Embryonic facial prominence (tissue), 1 donor: ENCODE measurements at regions not wholly inside any gene's neighbourhood (a gene's known extent, or its start where the extent isn't known, plus 50 kb on each side); places are given as distances from the start of the nearest gene placed in this dataset.
"Not testable (repeated sequence)": the region's sequence is repeated elsewhere in the genome, so short reads cannot be mapped to it uniquely, and the experiment has no call there.

Experiments used
- DNase-seq: peaks from one replicate; pipeline ENCODE4 v3.0.0-alpha.2; 2016; ENCODE audit errors: extremely low spot score

DNA sequence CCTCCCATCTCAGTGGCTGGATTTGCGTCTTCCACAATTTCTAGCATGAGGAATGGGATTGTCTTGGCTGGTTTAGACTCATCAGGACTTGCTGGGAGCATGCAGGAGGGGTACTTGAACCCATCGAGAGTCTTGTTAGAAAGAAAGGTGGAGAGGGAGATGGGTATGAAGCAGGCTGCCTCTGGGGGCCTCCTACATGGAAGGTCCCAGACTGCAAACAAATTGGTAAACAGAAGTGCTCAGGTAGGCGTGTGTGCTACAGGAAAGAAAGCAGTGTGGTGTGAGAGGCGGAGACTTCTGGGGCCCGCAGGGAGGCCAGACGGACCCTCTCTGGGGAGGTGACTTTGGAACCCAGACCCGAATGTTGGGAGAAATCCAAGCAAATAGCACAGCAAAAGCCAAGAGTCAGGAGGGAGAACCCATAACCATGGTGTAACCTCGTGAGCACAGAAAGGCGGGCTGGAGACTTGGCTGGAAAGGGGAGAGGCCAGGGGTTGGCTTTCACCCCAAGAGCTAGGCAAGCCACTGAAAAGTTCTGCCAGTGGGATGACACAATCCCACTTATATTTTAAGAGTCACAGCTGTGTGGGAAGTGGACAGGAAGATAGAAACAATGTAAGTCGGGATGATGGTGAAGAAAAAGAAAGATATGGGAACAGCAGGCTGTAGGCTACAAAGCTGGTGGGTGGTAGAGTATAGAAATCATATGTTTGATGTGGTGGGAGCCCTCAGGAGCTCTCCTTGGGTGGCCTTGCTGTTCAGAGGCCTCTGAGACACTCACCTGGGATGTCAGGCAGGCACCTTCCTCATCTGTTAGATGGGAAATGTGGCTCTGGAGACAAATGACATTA is 130.1 kb upstream of the PRR20G start:
- DNase-seq, result no peak

DNA sequence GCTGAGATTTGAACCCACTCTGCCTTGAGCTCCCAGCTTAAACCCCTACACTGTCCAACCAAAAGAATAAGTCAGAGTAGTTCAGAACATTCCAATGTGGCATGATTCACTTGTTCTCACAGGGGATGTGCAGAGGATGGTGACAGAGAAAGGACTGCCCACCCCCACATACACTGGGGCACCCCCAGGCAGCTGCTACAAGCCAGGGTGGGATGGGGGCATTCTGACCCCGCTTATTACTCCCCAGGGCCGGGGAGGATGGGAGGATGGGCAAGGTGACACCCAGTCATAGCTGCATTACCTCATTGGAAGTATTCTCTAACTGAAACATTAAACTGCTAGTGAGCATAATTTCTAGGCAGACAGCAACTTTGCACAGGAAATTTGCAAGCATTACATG is 126.0 kb upstream of the PRR20G start:
- no peak for DNase-seq

DNA sequence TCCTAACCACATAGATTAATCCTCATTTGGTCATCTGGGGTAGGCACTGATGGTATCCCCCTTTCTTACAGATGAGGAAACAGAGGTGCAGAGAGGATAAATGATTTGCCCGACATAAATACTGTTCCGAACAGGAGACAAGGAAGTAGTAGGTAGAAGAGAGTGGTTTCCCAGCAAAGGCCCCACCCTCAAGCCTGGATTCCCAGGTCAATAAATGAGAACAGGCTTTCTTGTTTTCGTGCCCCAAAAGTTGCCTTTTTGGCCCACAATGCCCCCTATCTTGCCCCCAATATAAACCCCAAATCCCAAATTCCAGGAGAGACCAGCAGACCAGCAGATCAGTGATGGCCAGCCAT is 125.5 kb upstream of the PRR20G start:
- DNase-seq, result no peak

DNA sequence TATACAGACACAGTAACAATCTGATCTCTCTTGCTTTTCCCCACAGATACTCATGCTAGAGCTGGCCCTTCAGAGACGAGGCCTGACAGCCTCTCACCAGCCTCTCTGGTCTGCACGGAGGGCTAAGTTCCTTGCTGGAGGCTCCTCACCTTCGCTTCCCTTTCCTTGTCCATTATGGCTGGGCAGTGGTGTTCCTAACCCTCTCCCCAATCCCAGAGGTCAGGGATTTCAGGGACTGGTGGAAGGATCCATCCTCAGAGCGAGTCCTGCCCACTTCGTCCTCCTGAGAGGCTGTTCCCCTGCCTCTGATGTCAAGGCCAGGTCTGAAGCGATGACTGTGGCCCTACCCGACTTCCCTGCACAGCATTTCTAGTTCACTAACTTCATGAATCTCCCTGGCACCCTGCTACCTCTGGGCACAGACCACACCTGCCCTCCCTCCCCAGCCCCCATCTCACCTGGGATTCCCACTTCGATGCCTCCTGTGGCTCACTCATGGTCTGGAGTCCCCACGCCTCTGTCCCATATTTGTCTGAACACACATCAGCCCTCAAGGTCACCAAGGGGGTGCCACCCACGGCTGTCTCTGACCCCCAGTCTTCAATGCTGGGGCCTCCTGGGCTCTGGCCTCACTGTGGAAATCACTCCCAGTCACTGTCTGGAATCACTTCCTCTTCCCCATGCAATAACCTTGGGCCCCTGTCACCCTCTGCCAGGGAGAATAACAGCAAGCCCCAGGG is 124.9 kb upstream of the PRR20G start:
- DNase-seq, result no peak

DNA sequence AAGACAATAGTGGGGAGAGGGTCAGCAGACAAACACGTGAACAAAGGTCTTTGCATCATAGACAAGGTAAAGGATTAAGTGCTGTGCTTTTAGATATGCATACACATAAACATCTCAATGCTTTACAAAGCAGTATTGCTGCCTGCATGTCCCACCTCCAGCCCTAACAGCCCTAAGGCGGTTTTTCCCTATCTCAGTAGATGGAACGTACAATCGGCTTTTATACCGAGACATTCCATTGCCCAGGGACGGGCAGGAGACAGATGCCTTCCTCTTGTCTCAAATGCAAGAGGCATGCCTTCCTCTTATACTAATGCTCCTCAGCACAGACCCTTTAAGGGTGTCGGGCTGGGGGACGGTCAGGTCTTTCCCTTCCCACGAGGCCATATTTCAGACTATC is 124.0 kb upstream of the PRR20G start:
- DNase-seq, result not testable (repeated sequence)

DNA sequence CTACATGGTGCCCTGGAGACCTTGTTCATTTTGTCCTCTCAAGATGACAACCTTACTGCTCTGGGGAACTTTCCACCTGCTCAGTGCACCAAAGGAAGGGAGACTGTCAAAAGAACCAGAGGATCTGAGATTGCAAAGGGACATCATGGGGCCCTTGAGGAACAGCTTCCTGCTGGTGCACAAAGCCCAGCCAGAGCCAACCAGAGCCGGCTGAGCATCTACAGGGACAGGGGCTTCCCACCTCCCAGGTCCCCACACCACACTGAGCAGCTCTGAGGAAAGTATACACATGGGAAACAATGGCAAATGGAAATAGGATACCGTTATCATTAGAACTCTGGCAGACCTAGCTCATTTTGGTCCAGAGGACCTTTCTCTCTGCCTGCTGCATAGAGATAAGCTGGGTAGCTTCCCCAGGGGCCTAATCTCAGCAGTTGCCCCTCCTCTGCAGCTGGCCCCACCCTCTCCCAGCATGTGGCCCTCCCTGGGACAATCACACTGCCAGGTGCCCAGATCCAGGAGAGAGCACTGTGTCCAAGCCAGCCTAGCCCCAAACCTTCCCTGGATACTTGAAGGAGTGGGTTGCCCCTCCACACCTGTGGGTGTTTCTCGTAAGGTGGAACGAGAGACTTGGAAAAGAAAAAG is 123.4 kb upstream of the PRR20G start:
- no peak for DNase-seq

DNA sequence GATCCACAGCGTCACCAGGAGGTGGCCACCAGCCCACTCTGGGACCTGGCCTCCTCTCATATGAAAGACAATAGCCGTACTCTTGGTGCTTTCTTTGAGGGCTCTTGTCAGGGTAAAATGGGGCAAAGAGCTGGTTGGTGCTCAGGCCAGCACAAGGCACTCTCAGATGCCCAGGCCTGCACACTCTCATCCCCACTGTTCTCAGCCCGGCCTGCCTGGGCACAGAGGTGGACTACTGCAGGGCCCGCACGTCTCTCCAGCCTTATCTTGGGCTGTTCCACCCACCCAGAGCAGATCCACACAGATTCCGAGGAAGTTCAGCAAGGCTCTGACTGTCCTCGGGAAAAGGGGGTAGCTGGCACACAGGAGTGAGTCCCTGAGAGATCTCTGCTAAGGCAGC is 122.8 kb upstream of the PRR20G start:
- DNase-seq, result no peak

DNA sequence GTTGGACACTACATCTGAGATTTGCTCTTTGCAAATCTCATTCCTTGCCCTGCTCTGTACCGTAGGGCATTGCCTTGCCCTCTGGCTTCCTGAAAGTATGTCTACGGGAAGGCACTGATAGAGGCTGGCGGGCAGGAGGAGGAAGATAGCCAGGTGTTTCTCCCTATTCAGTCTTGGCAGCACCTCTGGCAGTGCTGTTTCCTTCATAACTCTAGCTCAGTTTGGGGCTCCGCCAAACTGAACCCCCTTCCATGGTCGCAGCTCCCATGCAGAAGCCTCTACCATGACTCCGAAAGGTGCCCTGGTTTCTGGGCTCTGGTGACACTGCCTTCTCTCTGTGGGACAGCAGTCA is 122.3 kb upstream of the PRR20G start:
- DNase-seq, result no peak

DNA sequence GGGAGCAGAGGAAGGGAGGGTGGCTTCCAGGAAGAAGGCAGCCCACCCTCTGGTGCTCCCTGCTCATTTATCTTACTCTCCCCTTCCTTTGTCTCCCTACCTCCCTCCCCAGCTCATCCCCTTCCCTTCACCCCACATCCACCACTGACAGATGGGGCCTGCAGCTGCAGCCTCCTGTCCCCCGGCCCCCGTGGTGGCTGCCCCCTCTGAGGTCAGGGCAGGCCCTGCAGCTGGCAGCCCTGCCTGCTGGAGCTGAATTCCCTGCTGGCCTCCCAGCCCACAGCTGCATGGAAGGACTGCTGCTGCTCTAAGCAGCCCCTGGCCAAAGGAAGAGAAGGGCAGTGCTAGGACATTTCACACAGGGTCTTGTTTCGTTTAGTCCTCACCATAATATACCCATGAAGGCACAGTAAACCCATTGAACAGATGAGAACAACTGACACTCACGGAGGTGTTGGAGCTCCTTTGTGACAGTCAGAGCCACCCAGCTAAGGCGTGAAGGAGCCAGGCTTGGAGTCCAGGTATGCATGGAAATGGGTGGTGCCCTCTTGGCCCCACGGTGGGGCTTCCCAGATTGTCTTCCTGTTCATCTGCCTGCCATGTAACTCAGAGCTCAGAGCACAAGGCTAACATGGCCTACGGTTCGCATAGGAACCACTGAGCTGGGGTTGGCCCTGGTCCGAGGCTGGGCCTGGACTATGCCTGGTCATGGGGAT is 121.7 kb upstream of the PRR20G start:
- DNase-seq, result no peak

DNA sequence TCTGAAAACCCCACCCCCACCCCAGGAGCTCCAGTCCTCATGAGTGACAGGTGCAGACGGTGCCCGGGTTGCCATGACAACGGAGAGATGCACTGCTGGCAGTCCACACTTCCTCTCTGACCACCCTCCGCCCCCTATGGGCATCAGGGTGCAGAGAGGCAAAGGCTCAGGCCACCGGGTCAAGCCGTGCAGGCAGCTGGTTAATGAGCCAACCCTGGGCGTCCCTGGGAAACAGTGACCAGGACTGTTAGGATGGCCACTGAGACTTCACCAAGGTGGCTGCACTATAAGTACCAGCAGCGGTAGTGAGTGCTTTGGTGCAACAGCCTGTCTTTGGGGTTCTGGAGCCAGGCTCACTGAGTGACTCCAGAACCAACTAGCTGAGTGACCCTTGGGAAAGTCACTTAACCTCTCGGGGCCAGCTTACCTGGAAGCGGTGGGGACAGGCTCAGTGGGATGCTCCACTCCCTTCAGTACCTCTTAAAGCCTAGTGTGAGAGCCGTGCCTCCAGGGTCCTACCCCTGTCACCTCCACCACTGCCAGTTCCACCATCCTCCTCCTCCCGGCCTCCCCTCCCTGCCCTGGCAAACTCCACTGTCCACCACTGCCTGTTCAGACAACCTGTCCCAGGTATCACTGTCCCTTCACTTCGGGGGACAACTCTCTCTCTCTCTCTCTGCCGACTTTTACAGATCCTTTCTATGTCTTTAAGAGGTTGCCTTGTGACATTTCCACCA is 121.0 kb upstream of the PRR20G start:
- no peak for DNase-seq

DNA sequence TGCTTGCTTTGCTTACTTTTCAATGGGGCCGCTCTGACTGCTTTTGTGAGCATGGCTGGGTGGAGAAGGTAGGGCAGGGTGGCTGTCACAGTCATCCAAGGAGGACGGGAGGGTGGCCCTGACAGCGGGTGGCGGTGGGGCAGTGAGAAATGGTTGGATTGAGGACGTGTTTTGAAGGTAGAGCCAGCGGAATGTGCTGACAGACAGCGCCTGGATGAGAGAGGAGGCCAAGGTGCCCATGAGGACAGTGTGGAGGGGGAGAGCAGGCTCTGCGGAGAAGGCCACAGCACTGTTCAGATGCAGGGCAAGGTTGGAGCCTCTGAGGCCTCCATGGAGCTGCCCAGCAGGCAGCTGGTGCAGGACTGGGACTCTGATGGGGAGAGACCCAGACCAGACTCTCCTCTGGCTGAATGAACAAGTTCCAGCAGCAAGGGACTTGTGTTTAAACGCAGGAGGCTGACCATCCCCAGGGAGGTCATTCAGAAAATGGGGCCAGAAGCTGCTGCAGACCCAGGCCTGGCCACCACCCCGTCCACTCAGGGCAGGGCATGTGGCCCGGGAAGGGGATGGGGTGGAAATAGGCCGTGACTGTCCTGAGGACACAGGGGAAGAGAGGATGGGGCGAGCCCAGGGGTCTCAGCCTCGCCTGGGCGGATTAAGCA is 120.3 kb upstream of the PRR20G start:
- DNase-seq, result no peak

DNA sequence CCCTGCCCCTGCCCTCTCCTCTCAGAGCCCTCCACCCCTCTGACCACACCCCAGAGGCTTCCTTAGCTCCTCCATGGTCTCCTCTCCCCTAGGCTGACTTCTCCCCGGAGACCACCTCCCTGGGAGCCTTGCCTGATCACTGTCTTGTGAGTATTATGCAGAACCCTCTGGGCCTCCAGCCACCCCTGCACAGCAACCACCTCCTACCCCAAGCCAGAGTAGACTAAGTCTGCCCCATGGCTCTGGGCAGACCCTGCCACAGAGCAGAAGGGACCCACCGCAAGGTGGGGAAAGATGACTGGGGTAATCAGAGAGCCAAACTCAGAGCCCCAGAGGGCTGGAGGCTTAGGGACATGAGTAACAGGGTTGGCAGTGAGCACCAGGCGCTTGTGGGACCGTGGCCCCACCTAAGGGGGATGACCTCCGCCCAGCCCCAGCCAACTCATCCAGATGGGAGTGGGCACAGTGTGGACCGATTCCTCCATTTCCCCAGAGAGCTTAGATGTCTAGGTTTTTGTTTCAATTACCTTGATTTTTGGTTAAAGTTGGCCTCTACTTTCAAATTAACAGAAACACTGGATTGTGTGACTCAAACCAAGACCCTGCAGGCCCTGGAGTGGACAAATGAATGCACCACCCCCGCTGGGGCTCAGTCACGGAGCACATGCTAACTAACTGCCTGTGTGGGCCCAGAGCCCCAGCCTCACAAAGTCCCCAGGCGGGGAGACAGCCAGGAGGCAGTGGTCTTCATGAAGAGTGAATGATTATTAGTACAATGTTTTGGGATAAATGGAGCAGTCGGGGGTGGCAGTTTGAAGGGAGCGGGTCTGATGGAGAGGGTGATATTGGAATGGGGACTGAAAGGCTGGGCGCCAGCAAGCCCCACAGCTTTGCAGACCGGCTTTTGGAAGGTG is 119.4 kb upstream of the PRR20G start:
- no peak for DNase-seq

DNA sequence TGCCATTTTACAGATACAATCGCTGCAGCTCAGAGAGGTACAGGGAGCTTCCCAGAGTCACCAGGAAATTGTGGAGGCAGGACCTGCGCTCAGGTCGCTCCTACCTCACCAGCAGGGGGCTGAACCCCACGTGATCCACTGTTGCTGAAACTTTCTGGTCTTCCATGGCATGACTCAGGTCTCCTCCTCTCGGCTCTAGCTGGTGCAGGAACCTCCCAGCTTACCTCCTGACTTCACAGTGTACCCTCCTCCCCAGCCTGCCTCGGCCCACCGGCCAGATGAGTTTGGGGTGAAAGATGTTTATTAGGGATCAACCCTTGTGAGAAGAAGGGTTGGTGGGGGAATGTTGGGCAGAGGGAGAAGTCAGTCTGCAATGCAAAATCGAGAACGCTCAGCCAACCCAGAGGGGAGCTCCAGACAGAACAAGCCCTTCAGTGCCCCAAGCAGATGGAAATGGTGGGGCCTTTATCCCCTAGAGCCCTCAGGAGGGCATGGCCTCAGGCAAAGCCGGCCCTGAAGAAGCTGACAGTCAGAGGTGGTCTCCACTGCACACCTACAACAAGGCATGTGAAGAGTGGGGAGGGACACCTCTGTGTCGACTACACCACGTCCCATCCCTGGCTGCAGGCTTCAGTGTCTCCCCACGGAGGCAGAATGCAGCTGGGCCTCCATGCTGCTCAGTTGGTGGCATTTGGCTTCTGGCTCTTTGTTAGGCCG is 118.6 kb upstream of the PRR20G start:
- DNase-seq, result no peak

DNA sequence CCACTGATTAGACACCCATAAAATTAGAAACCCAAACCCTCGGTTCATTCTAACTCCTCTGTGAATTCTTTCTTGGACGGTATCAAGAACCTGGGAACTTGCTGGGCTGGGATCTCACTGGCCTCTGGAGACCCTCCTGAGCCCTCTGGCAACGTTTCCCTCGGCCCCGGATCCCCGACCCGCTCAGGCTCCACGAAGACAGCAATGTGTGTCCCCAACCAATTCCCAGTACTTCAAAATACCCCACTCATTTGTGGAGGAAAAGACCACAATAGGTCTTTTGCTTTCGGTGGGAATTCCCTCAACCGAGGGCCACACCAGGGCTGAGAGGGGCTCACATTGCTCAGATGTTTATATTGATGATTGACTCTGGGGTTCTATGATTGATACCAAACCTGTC is 117.9 kb upstream of the PRR20G start:
- no peak for DNase-seq

DNA sequence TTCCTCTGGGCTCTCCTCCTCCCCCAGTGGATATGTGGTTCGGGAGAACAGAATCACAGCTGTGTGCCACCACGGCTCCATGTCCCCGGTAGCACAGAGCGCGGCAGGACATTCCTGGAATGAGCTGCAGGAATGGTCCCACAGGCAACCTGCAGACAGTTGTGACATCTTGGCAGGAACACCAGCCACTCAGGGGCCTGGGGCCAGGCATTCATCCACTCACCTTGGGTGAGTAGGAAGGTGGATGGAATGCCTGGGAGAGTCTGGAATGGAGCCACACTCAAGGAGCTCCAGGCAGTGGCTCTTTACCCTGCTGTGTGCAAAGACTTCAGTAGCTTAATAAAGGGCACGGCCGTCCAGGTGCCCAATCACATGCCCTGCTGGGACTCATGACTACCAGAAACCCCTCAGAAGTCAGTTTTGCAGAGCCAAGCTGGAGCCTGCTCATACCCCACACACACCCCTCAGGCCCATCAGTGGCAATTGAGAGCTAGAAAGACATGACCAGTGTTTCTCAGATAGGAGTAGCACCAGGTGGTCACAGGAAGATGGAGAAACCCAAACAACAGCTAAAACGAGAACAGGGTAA is 117.3 kb upstream of the PRR20G start:
- DNase-seq, result no peak

DNA sequence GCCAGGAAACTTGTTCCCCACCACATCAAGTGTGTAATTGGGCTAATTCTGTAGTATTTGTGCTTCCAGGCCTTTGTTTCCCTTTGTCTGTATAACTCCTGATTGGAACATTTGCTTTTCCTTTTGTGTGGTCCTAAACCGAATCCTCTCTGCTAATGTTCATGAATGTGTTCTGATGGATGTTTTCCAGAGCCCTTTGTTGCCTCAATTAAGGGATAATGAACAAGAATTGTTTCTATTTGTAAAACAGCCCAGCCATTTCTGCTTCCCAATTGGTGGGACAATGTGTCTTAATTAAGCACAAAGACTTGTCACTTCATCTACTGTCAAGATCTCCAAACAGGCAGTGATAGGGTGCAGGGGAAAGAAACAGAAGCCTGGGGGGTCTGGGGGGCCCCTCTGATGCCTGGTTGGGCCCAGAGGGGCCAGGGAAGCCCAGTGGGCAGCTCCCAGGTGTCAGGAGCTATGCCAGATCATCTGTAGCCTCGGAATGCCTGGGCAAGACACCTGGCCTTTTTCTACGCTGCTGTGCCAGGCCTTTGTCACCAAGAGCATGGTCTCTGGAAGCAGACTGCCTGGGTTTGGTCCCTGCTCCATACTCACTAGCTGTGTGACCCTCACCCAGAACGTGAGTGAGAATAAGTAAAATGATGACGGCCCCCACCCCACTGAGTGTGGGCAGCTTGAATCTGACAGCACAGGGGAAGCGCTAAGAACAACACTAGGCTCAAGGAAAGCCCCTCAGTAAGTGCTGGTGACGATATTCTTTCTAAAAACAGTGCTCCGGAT is 116.6 kb upstream of the PRR20G start:
- no peak for DNase-seq

DNA sequence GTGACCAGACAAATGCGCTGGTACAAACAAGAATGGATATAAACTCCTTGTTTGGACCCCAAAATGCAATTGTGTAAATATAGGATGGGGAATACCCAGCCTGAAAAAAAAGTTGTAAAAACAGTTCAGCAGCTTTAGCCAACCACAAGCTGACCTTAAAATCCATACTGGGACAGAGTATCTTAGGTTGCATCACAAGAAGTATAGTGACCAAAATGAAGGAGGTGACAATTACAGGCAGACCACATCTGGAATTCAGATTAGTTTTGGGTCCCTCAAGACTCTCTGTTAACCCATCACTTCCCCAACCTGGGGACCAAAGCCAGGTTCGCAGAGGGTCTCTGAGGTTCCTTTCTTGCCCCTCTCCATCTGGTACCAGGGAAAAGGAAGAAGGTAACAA is 115.9 kb upstream of the PRR20G start:
- DNase-seq, result no peak

DNA sequence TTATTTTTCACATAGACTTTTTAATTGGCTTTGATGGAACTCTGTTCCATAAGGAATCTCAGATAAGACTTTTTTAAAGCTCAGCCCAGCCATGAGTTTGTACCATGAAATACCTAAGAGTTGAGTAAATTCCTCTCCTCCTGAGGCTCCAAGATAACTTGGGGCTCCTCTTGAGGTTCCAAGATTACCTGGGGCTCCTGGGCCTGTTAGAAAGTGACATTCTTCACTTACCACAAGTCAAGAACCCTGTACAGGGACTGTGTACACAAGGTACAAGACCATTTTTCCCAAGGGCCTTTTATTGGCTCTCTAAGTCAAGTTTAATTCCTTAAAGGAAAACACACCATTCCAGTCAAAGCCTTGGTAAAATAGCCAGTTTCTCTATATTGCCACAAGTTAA is 111.3 kb upstream of the PRR20G start:
- no peak for DNase-seq
